ENCODE measurements at regions not wholly inside any gene's neighbourhood (a gene's known extent, or its start where the extent isn't known, plus 50 kb on each side); places are given as distances from the start of the nearest gene placed in this dataset.

DNA sequence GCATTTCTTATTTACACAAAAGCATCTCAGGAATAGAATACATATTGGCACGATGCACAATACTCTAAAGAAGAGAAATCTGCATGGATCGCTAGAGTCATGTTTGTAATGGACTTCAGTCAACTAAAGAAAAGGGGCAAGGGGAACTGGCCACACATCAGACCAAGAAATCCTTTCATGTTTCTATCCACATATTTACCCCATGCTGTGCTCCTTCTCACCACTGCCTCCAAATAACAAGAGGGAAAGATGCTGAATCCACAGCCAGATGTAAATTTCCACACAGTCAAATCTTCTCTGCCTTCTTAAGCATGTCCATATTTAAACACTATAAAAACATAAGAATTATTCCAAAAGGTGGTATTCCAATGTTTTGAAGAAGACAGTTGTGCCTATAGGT lies 67.6 kb downstream of the COX18 start:
- no peak for TF ChIP-seq CTCF (conservative IDR thresholded peaks at IDR 0.05)
- TF ChIP-seq ZFX (IDR thresholded peaks at IDR 0.05) = no peak
